WTC11 (cell line): ENCODE measurements at regions not wholly inside any gene's neighbourhood (a gene's known extent, or its start where the extent isn't known, plus 50 kb on each side); places are given as distances from the start of the nearest gene placed in this dataset.

Experiments
- ESRRA ChIP-seq: sonication (generic); formaldehyde crosslinking; IDR thresholded peaks from 2 replicates; pipeline ENCODE4 v1.8.1; 2022; ENCODE audit warnings: mild to moderate bottlenecking, missing genetic modification reagents, borderline replicate concordance
- ETV6 ChIP-seq: sonication (generic); formaldehyde crosslinking; IDR thresholded peaks from 2 replicates; pipeline ENCODE4 v1.8.1; 2022; ENCODE audit warnings: mild to moderate bottlenecking, missing genetic modification reagents
- GRHL2 ChIP-seq: fragments of 250-450 bp; sonication (Bioruptor Pico); IDR thresholded peaks from 2 replicates; pipeline ENCODE4 v1.8.0; 2022; ENCODE audit warnings: mild to moderate bottlenecking, moderate library complexity; ENCODE audit not compliant: insufficient replicate concordance, severe bottlenecking
- NR1H2 ChIP-seq: sonication (generic); formaldehyde crosslinking; IDR thresholded peaks from 2 replicates; pipeline ENCODE4 v1.9.0; 2021; ENCODE audit warnings: mild to moderate bottlenecking, moderate library complexity, missing genetic modification reagents
- SMAD3 ChIP-seq: sonication (generic); formaldehyde crosslinking; IDR thresholded peaks from 2 replicates; pipeline ENCODE4 v1.8.0; 2022; ENCODE audit warnings: missing genetic modification reagents, mild to moderate bottlenecking, borderline replicate concordance
- TEAD4 ChIP-seq: sonication (generic); formaldehyde crosslinking; IDR thresholded peaks from 2 replicates; pipeline ENCODE4 v1.8.0; 2022; ENCODE audit warnings: mild to moderate bottlenecking, missing genetic modification reagents
- ZNF232 ChIP-seq: sonication (generic); formaldehyde crosslinking; IDR thresholded peaks from 2 replicates; pipeline ENCODE4 v1.8.0; 2022; ENCODE audit warnings: mild to moderate bottlenecking, missing genetic modification reagents
- ZNF317 ChIP-seq: sonication (generic); formaldehyde crosslinking; IDR thresholded peaks from 2 replicates; pipeline ENCODE4 v1.8.1; 2023; ENCODE audit warnings: low read depth, mild to moderate bottlenecking, moderate library complexity, missing genetic modification reagents, borderline replicate concordance
- TF ChIP-seq, protein P1 (sequence below): fragments of 200-600 bp; IDR thresholded peaks from 2 replicates; pipeline ENCODE4 v1.8.0; 2022; ENCODE audit warnings: antibody characterized with exemption
- TF ChIP-seq, protein P2 (sequence below): fragments of 250-450 bp; sonication (Bioruptor Pico); IDR thresholded peaks from 2 replicates; pipeline ENCODE4 v1.9.0; 2021; ENCODE audit warnings: mild to moderate bottlenecking
- TF ChIP-seq, protein P3 (sequence below): sonication (generic); formaldehyde crosslinking; IDR thresholded peaks from 2 replicates; pipeline ENCODE4 v1.8.1; 2023; ENCODE audit warnings: mild to moderate bottlenecking, missing genetic modification reagents, moderate library complexity
- TF ChIP-seq, protein P4 (sequence below): sonication (generic); formaldehyde crosslinking; IDR thresholded peaks from 2 replicates; pipeline ENCODE4 v1.8.0; 2023; ENCODE audit warnings: missing genetic modification reagents
- TF ChIP-seq, protein P5 (sequence below): sonication (generic); formaldehyde crosslinking; IDR thresholded peaks from 2 replicates; pipeline ENCODE4 v1.8.0; 2022; ENCODE audit warnings: mild to moderate bottlenecking, missing genetic modification reagents
- TF ChIP-seq, protein P6 (sequence below): fragments of 250-450 bp; sonication (Bioruptor Pico); IDR thresholded peaks from 2 replicates; pipeline ENCODE4 v1.9.0; 2021; ENCODE audit warnings: moderate library complexity, mild to moderate bottlenecking, inconsistent platforms, borderline replicate concordance

DNA sequence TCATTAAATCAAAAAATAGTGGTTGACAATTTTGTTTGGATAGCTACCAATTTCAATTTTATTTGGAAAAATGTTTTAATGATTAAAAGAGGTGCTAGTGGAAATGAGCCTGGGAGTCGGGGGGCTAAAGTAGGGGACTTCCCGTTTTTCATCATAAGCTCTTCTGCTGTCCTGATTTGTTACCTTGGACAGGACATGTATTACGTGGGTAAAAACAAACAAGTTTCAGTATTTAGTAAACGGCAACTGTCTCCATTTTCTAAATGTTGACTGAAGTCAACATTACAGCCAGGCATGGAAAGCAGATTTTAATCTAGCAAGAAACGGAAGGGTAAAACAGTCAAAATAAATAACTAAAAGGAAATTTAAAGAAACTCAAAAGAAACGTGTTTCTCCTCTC, 212.3 kb upstream of the GRAMD2B start:
- TF ChIP-seq, protein P1, sequence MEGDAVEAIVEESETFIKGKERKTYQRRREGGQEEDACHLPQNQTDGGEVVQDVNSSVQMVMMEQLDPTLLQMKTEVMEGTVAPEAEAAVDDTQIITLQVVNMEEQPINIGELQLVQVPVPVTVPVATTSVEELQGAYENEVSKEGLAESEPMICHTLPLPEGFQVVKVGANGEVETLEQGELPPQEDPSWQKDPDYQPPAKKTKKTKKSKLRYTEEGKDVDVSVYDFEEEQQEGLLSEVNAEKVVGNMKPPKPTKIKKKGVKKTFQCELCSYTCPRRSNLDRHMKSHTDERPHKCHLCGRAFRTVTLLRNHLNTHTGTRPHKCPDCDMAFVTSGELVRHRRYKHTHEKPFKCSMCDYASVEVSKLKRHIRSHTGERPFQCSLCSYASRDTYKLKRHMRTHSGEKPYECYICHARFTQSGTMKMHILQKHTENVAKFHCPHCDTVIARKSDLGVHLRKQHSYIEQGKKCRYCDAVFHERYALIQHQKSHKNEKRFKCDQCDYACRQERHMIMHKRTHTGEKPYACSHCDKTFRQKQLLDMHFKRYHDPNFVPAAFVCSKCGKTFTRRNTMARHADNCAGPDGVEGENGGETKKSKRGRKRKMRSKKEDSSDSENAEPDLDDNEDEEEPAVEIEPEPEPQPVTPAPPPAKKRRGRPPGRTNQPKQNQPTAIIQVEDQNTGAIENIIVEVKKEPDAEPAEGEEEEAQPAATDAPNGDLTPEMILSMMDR: no peak
- TF ChIP-seq, protein P2, sequence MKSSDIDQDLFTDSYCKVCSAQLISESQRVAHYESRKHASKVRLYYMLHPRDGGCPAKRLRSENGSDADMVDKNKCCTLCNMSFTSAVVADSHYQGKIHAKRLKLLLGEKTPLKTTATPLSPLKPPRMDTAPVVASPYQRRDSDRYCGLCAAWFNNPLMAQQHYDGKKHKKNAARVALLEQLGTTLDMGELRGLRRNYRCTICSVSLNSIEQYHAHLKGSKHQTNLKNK (CRISPR knock-in tag): no peak
- TF ChIP-seq GRHL2 (CRISPR knock-in tag) (no peak), NR1H2 (CRISPR knock-in tag) (no peak), ZNF317 (CRISPR knock-in tag) (no peak), ETV6 (CRISPR knock-in tag) (no peak), ESRRA (CRISPR knock-in tag) (no peak), ZNF232 (CRISPR knock-in tag) (no peak), TEAD4 (CRISPR knock-in tag) (no peak), SMAD3 (CRISPR knock-in tag) (no peak)
- TF ChIP-seq, protein P3, sequence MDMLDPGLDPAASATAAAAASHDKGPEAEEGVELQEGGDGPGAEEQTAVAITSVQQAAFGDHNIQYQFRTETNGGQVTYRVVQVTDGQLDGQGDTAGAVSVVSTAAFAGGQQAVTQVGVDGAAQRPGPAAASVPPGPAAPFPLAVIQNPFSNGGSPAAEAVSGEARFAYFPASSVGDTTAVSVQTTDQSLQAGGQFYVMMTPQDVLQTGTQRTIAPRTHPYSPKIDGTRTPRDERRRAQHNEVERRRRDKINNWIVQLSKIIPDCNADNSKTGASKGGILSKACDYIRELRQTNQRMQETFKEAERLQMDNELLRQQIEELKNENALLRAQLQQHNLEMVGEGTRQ: no peak
- TF ChIP-seq, protein P4, sequence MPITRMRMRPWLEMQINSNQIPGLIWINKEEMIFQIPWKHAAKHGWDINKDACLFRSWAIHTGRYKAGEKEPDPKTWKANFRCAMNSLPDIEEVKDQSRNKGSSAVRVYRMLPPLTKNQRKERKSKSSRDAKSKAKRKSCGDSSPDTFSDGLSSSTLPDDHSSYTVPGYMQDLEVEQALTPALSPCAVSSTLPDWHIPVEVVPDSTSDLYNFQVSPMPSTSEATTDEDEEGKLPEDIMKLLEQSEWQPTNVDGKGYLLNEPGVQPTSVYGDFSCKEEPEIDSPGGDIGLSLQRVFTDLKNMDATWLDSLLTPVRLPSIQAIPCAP (CRISPR knock-in tag): no peak
- TF ChIP-seq, protein P5, sequence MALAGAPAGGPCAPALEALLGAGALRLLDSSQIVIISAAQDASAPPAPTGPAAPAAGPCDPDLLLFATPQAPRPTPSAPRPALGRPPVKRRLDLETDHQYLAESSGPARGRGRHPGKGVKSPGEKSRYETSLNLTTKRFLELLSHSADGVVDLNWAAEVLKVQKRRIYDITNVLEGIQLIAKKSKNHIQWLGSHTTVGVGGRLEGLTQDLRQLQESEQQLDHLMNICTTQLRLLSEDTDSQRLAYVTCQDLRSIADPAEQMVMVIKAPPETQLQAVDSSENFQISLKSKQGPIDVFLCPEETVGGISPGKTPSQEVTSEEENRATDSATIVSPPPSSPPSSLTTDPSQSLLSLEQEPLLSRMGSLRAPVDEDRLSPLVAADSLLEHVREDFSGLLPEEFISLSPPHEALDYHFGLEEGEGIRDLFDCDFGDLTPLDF (CRISPR knock-in tag): no peak
- TF ChIP-seq, protein P6, sequence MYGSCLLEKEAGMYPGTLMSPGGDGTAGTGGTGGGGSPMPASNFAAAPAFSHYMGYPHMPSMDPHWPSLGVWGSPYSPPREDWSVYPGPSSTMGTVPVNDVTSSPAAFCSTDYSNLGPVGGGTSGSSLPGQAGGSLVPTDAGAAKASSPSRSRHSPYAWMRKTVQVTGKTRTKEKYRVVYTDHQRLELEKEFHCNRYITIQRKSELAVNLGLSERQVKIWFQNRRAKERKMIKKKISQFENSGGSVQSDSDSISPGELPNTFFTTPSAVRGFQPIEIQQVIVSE (CRISPR knock-in tag): no peak
